PC-9 (cell line): ENCODE measurements at regions not wholly inside any gene's neighbourhood (a gene's known extent, or its start where the extent isn't known, plus 50 kb on each side); places are given as distances from the start of the nearest gene placed in this dataset.

Source experiments
- BruUV-seq: library from RNA; stranded (reverse); fragments of 400-500 nt; replicated peaks from 2 replicates; lab custom pipeline; 2021; lab: Mats Ljungman, UMichigan
- CTCF ChIA-PET: fragments of 300-600 bp; sonication (Branson Sonifier 250); formaldehyde crosslinking; loops from one replicate; lab custom pipeline; 2022; ENCODE audit warnings: antibody characterized with exemption; lab: Charles Lee
- POLR2A ChIA-PET: fragments of 300-600 bp; sonication (Branson Sonifier 250); formaldehyde crosslinking; loops from one replicate; lab custom pipeline; 2022; ENCODE audit warnings: antibody characterized with exemption; ENCODE audit not compliant: unreplicated experiment; lab: Charles Lee
- DNase-seq, 2 experiments: peaks; one replicate each; pipeline versions ENCODE4 v3.0.0 to v3.0.0-alpha.2; 2015 to 2022; ENCODE audit warnings: mixed read lengths in 1 of 2
- H2AFZ ChIP-seq: fragments of 200-600 bp; sonication (generic); 2 replicates; pipeline ENCODE4 v1.8.1; 2017; ENCODE audit warnings: antibody characterized with exemption
- H3F3A ChIP-seq: fragments of 200-600 bp; sonication (generic); 2 replicates; pipeline ENCODE4 v1.8.1; 2017; ENCODE audit warnings: antibody characterized with exemption, mild to moderate bottlenecking, low read depth; ENCODE audit not compliant: insufficient read depth
- H3K27ac ChIP-seq: fragments of 200-600 bp; sonication (generic); 2 replicates; pipeline ENCODE4 v1.6.1; 2016; ENCODE audit warnings: mixed run types
- H3K27me3 ChIP-seq: fragments of 200-600 bp; sonication (generic); 2 replicates; pipeline ENCODE4 v1.6.1; 2016; ENCODE audit warnings: low read depth, mixed run types; ENCODE audit not compliant: insufficient read depth
- H3K36me3 ChIP-seq: fragments of 200-600 bp; sonication (generic); 2 replicates; pipeline ENCODE4 v1.6.1; 2016; ENCODE audit warnings: low read depth, mixed run types
- H3K4me1 ChIP-seq: fragments of 200-600 bp; sonication (generic); replicated peaks from 2 replicates; pipeline ENCODE4 v1.6.1; 2016; ENCODE audit warnings: mixed run types; ENCODE audit not compliant: insufficient read depth
- H3K4me2 ChIP-seq: fragments of 200-600 bp; sonication (generic); 2 replicates; pipeline ENCODE4 v1.6.1; 2017; ENCODE audit warnings: mixed run types
- H3K4me3 ChIP-seq: fragments of 200-600 bp; sonication (generic); 2 replicates; pipeline ENCODE4 v1.6.1; 2016; ENCODE audit warnings: mixed run types
- H3K79me2 ChIP-seq: fragments of 200-600 bp; sonication (generic); 2 replicates; pipeline ENCODE4 v1.6.1; 2017; ENCODE audit warnings: low read depth, mixed run types
- H3K9me2 ChIP-seq: fragments of 200-600 bp; sonication (generic); 2 replicates; pipeline ENCODE4 v1.8.1; 2017; ENCODE audit warnings: mild to moderate bottlenecking; ENCODE audit not compliant: insufficient read depth
- H3K9me3 ChIP-seq: fragments of 200-600 bp; sonication (generic); 2 replicates; pipeline ENCODE4 v1.8.1; 2016; ENCODE audit warnings: low read depth; ENCODE audit not compliant: insufficient read depth
- H4K20me1 ChIP-seq: fragments of 200-600 bp; sonication (generic); 2 replicates; pipeline ENCODE4 v1.8.1; 2017; ENCODE audit not compliant: insufficient read depth
- EZH2 ChIP-seq: fragments of 200-600 bp; sonication (generic); IDR thresholded peaks from 2 replicates; pipeline ENCODE4 v1.8.0; 2017; ENCODE audit warnings: antibody characterized with exemption, low read depth
- intact Hi-C: fragments of 100-400 bp; cut with micrococcal nuclease; formaldehyde crosslinking; loops from one replicate; pipeline ENCODE4 v1.10.0; 2022; ENCODE audit not compliant: unreplicated experiment
- TF ChIP-seq, protein P1 (sequence below): fragments of 200-600 bp; sonication (generic); conservative IDR thresholded peaks from 2 replicates; pipeline ENCODE4 v1.6.1; 2017; ENCODE audit warnings: mixed run types, antibody characterized with exemption, mild to moderate bottlenecking, moderate library complexity

DNA sequence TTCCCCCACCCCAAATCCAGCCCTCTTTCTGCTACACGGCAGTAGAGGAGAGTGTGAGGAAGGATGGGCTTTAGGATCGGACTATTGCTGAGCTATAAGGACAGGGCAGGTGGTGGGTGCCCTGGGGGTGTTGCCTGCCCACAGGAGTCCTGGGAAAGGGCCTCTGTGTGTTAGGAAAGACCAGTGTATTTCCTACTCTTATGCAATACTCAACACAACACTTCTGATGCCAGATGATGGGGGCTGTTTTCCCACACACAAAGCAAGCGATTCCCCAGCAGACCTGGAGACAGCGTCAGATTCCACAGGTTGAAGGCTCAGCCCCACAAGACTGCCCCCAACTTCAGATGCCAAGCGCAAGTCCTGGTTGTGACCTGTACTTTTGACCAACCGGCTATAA, 91.0 kb upstream of the LCLAT1 start:
- Histone ChIP-seq H2AFZ (no peak overlapping the region), H4K20me1 (no peaks in the 10 kb centered on the region), H3K36me3 (no peaks in the 10 kb centered on the region), H3K79me2 (no peaks in the 10 kb centered on the region), H3K4me3 (no peak overlapping the region), H3F3A (peaks cover 3% of the 10 kb centered on the region; the same call in 1 of the 2 replicates), H3K9me3 (no peaks in the 10 kb centered on the region), H3K9me2 (no peaks in the 10 kb centered on the region), H3K4me2 (no peak overlapping the region), H3K4me1 (peaks cover 2% of the 10 kb centered on the region), H3K27me3 (no peaks in the 10 kb centered on the region), H3K27ac (no peak overlapping the region)
- no TSS peak for BruUV-seq
- TF ChIP-seq, protein P1, sequence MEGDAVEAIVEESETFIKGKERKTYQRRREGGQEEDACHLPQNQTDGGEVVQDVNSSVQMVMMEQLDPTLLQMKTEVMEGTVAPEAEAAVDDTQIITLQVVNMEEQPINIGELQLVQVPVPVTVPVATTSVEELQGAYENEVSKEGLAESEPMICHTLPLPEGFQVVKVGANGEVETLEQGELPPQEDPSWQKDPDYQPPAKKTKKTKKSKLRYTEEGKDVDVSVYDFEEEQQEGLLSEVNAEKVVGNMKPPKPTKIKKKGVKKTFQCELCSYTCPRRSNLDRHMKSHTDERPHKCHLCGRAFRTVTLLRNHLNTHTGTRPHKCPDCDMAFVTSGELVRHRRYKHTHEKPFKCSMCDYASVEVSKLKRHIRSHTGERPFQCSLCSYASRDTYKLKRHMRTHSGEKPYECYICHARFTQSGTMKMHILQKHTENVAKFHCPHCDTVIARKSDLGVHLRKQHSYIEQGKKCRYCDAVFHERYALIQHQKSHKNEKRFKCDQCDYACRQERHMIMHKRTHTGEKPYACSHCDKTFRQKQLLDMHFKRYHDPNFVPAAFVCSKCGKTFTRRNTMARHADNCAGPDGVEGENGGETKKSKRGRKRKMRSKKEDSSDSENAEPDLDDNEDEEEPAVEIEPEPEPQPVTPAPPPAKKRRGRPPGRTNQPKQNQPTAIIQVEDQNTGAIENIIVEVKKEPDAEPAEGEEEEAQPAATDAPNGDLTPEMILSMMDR = no peak
- no peak for TF ChIP-seq EZH2
- intact Hi-C loops = no loop called here
- ChIA-PET POLR2A (interaction anchor here (1.2 kb wide), 1 partner anchor 12 kb away, joined by 6 read pairs; no protein-coding TSS in a partner anchor), CTCF (no interaction called here)
- DNase-seq = no peak

DNA sequence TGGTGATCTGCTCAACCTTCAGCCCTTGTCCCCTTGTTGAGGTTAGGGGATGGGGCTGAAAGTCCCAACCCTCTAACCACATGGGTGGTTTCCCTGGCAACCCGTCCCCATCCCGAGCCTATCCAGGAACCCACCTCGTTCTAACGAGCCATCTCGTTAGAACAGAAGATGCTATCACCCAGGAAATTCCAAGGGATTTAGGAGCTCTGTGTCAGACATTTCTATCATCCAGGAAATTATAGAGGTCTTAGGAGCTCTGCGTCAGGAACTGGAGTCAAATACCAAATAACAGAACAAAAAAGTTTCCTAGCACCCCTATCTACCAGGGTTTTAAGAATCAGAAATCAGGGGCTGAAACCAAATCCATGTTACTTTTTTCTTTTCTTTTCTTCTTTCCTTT, 90.3 kb upstream of the LCLAT1 start:
- TF ChIP-seq, protein P1 = no peak
- no peak for TF ChIP-seq EZH2
- H3F3A ChIP-seq = peaks cover 10% of the 10 kb centered on the region
- H3K27ac ChIP-seq = no peak overlapping the region
- intact Hi-C loops = no loop called here
- H3K27me3 ChIP-seq = no peaks in the 10 kb centered on the region
- POLR2A ChIA-PET = interaction anchor here (1.2 kb wide), 1 partner anchor 13 kb away, joined by 6 read pairs; no protein-coding TSS in a partner anchor
- no peaks in the 10 kb centered on the region for H3K9me3 ChIP-seq
- H3K4me3 ChIP-seq = no peak overlapping the region
- no peaks in the 10 kb centered on the region for H4K20me1 ChIP-seq
- H3K4me1 ChIP-seq = peaks cover 9% of the 10 kb centered on the region
- no peak for DNase-seq
- H2AFZ ChIP-seq = no peak overlapping the region
- CTCF ChIA-PET = no interaction called here
- H3K4me2 ChIP-seq = no peak overlapping the region
- no peaks in the 10 kb centered on the region for H3K9me2 ChIP-seq
- BruUV-seq = no TSS peak
- no peaks in the 10 kb centered on the region for H3K79me2 ChIP-seq
- H3K36me3 ChIP-seq = no peaks in the 10 kb centered on the region

DNA sequence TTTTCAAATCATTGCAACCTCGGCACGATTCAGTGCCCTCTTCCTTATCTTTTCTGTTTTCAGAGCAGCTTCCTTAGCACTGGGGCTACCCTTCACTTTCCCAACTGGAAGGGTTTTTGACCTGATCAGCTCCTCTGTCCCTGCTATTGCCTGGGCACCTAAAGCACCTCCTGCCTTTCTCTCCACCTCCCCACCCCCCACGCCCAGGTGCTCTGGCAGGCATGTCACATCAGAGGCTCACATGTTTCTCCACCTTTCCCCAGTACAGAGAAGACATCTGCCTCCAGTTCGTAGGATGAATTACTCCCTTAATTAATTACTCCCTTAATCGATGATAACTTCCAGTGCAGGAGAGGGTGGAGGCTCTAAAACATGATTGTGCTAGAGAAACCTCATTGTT, 88.7 kb upstream of the LCLAT1 start:
- Histone ChIP-seq H3K4me1 (peaks cover 25% of the 10 kb centered on the region), H4K20me1 (no peaks in the 10 kb centered on the region), H2AFZ (no peak overlapping the region), H3K9me3 (no peaks in the 10 kb centered on the region), H3K9me2 (no peaks in the 10 kb centered on the region), H3K27ac (no peak overlapping the region), H3K79me2 (no peaks in the 10 kb centered on the region), H3K27me3 (no peaks in the 10 kb centered on the region), H3K4me2 (no peak overlapping the region), H3F3A (peaks cover 26% of the 10 kb centered on the region), H3K36me3 (no peaks in the 10 kb centered on the region), H3K4me3 (no peak overlapping the region)
- no peak for DNase-seq
- CTCF ChIA-PET = no interaction called here
- TF ChIP-seq EZH2 = no peak
- TF ChIP-seq, protein P1 = no peak
- intact Hi-C loops = no loop called here
- POLR2A ChIA-PET = interaction anchor here (0.8 kb wide), 1 partner anchor 124 kb away, joined by 7 read pairs; no protein-coding TSS in a partner anchor
- no TSS peak for BruUV-seq
